HG03565 (cell line): ENCODE measurements at regions not wholly inside any gene's neighbourhood (a gene's known extent, or its start where the extent isn't known, plus 50 kb on each side); places are given as distances from the start of the nearest gene placed in this dataset.
A peak's percentile ranks its signal among the peaks of the same experiment; 100 is the strongest.

Experiments
- ATAC-seq: cut with Tn5 transposase; IDR thresholded peaks from one replicate; pipeline ENCODE4 v1.9.1; 2021; ENCODE audit warnings: mild to moderate bottlenecking, moderate library complexity; ENCODE audit not compliant: unreplicated experiment

DNA sequence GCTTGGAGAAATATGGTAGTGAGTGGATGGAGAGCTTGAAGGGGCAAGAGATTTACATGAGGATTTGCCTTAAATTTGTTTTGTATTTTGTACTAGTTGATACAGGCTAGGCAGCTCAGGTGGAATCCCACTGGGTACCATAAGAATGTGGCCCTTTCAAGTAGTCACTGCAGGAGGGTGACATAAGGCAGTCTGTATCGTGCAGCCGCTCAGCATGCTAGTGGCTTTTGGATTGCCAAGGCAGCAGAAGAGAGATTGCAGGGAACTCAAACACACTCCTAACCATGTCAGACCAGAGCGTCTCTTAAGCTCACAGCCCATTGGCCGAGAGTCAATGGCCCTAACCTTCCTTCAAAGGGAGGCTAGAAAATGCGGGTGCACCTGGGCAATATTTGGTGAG is 420.0 kb downstream of the ADGRL2 start:
- ATAC-seq = no peak

DNA sequence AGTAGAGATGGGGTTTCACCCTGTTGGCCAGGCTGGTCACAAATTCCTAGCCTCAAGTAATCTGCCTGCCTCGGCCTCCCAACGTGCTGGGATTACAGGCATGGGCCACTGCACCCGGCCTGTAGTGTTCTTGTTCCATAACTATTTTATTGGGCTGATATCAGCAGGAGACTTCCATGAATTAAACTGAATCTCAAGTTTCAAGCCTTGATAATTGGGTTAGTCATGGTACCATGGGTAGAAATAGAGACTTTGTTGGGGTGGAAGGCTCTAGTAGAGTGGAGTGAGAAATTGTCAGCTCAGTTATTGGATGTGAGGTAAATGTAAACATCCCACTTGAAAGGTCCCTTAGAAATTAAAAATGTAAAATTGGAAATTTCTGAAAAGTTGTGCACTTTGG is 419.1 kb downstream of the ADGRL2 start:
- no peak for ATAC-seq

DNA sequence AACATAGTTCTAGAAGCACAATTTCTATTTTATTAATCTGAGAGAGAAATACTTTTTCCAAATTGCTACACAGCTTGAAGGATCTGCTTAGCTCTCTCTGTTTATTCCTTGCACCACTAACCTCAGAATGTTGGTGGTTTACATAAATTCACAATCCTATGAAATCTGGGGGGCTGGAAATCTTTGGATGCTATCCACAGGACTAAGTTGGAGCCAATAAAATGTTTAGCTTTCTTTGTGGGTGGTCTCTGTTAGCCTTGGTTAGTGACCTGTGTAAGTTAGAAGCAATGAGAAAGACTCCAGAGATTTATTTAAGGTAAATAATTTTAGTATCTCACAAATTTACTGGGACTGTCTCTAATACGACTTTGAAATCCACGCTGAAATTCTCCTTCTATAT is 418.1 kb downstream of the ADGRL2 start:
- ATAC-seq = no peak

DNA sequence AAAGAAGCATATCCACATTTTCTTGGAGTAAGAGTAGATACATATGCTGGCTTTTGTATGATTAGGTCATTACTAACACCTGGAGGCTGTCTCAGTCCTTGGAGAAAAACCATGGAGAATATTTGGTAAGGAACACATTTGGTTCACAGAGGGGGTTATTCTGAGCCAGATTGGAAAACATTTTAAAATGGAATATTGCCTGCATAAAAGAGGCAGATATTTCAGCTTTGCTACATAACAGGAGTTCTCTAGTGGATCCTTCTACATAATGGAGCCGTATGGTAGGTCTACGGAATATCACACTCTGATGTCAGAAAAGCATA is 415.1 kb downstream of the ADGRL2 start:
- no peak for ATAC-seq

DNA sequence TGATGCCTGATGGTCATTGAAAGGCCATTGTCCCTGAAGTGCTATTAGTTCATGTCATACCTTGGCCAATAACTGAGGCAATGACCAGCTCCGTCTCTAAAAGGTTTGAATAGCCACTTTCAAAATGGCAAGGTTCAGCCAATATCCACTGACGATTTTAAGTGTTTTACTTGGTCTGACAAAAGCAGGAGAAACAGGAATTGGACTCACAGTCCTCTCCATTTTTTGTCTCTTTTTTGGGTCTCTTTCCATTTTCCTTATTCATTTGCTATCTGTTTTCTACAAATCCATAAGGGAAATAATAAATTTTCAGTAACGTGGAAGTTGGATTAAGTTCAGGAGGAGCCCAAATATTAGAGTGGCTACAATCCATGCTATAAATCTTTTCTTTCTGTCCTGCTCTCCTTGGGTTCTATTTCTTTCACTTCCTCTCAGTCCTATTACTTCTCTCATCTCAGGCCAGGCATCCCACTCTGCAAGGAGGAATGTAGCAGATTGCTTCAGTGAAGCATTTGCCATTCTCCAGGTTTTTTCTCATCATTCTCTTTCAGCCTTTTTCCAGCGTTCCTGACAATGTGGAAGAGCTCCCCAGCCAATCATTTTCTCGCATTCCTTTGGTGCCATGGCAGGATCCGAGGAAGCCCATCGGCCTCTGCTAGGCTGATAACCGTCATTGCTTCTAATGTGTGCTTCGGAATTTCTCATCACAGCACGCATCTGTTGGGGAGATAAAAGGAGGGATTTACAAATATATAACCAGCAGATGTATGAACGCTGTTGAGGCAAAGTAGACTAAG is 414.5 kb downstream of the ADGRL2 start:
- no peak for ATAC-seq

DNA sequence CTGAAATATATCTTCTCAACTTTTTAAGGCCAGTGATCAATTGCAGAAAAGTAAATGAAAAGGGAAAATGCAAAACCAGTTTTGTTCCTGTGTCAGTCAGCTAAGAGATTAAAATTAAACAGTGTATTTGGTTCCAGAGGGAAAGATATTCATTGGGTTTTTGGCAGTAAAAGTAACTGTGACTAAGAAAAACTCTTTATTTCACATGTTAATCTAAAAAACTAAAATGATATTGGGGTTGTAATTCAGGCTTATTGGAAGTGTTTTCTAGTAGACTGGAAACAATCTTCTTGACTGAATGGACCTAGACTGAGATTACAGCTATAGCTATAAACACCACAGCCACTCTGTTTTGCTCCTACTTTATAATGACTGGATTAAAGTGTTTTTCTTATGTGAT is 413.9 kb downstream of the ADGRL2 start:
- no peak for ATAC-seq

DNA sequence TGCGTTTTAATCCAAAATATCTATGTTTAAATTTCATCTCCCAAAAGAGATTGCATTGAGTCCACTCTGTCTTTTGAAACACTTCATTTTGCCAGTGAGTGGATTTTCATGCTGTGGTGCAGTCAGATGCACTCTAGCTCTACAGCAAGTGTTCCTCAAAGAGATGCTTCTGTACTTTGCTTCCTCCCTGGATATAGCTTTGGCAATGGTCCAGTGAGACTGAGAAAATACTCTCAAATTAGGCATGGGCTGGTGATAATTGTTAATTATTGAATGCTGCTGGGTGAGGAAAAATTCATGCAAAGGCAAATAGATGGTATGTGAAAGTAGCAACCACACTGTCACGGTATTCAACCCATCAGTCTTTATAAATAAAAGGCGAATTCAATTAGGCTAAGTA is 396.9 kb downstream of the ADGRL2 start:
- no peak for ATAC-seq

DNA sequence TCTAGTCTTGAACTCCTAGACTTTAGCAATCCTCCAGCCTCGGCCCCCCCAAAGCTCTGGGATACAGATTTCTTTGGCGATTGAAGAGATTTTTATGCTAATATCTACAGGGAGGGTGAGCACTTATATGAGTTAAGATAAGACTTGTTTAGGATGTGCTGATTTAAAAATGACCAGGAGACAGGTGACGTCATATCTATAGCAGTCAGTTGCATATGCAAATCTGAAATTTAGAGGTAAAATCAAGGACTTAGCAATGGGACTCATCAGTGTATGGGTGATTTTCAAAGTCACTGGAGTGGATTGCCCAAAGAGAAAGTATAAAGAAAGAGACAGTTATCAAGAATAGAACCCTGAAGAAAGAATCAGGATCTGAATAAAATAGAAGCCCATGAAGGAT is 394.5 kb downstream of the ADGRL2 start:
- ATAC-seq = no peak

DNA sequence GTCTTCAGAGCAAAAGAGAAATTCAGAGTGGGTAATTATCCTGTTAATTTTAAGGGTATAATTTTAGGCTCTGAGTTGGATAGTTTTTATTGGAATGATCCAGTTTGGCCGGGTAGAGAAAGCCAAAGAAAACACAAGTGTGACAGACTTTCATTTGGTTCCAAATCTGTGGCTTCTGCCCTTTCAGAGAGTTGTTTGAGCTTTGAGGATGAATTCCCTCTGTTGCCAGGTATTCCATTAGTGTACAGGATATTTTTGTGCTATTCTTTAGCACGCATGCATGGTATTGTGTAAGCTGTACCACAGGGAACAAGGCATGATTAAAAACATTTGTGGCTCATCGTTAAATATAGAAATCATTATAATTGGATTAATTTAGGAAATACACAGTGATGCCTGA is 384.4 kb downstream of the ADGRL2 start:
- no peak for ATAC-seq

DNA sequence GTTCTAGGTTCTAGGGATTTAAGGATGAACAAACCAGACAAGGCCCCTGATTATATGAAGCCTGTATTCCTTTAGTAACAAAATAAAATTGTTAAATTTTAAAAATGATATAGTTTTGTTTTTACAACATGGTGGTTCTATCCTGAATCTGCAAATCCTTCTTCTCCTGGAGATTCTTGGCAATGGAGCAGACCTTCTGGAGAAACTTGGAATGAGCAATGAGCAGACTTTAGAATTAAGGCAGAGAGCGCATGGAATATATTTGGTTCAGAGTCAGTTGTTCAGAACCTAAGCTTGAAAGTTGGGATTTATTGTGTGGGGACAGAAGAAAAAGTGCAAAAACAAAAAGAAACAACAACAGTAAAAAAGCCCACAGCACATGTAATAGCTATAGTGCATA is 381.1 kb downstream of the ADGRL2 start:
- no peak for ATAC-seq

DNA sequence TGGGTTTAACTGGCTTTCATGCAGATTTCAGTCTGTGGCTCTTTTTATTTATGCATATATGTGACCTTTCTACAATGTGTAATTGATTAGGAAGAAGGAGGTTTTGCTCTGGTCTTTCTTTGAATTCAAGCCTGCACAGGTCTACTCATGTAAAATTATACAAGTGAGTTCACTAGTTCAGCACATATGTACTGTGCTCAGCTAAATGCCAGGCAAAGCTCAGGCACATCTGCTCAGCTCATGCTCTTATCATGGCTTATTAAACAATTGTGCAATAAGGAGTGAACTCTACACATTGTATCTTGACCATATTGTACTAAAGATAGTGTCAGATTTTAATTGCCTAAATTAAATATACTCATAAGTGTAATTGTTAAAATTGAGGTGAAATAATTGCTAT is 378.4 kb downstream of the ADGRL2 start:
- no peak for ATAC-seq

DNA sequence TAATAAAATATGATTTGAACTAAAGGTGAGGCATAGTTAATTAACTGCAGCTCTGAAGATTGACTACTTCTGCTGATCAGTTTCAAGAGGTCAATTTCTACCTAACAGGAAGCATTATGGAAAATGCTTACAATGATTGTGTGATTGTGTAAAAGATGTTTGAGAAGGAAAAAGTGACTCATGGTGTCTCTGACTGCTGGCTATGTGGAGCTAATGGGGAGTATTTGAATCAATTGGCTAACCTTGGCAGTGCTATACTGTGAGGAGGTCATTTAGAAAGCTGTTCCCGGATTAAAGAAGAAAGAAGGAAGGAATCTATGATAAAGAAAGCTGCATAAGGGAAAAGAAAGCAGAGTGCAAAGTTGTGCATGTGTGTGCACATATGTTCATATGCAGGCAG is 376.5 kb downstream of the ADGRL2 start:
- ATAC-seq = no peak

DNA sequence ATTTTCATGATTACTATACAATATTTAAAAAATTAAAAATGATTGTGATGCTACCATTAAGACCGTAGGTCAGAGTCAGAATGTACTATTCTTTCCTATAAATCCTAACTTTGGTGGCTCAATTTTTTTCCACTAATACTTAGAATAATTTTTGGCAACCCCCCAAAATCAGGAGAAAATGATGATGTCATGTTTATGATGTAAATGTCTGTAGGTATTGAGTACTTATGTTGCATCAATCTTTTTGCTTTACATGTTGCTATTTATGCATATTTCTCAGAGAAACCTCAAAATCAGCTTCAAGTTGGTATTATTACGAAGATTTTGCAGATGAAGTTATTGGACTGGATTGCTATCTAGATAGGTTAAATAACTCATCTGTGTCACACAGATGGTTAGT is 371.2 kb downstream of the ADGRL2 start:
- ATAC-seq = no peak

DNA sequence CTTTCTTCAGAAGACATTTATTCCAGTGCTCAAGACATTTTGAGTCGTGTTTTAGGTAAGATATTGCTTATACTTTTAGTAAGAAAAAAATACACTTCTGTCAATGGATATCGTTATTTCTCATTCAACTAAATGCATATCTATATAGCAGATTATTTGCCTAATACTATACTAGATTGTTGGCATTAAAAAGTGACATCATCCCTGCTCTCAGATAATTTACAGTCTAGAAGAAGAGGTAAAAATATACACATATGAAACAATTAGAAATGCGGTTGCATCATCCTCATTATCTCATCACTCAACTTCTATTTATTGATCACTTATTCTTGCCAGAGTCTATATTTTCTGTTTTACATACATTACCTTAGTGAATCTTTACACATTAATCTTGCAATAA is 367.7 kb downstream of the ADGRL2 start:
- no peak for ATAC-seq

DNA sequence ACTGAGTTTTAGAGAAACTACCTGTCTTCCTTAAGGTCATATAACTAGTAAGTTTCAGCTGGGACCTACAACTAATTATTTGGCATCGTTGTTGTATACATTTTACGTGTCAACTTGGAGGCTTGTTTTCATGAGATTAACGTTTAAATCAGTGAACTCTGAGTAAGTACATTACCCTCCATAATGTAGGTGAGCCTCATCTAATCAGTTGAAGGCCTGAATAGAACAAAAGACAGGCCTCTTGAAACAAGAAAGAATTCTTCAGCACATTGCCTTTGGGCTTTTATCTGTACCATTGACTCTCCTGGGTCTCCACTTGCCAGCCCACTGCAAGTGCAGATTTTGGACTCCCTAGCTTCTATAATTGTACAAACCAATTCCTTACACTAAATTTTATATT is 364.6 kb downstream of the ADGRL2 start:
- ATAC-seq = no peak

DNA sequence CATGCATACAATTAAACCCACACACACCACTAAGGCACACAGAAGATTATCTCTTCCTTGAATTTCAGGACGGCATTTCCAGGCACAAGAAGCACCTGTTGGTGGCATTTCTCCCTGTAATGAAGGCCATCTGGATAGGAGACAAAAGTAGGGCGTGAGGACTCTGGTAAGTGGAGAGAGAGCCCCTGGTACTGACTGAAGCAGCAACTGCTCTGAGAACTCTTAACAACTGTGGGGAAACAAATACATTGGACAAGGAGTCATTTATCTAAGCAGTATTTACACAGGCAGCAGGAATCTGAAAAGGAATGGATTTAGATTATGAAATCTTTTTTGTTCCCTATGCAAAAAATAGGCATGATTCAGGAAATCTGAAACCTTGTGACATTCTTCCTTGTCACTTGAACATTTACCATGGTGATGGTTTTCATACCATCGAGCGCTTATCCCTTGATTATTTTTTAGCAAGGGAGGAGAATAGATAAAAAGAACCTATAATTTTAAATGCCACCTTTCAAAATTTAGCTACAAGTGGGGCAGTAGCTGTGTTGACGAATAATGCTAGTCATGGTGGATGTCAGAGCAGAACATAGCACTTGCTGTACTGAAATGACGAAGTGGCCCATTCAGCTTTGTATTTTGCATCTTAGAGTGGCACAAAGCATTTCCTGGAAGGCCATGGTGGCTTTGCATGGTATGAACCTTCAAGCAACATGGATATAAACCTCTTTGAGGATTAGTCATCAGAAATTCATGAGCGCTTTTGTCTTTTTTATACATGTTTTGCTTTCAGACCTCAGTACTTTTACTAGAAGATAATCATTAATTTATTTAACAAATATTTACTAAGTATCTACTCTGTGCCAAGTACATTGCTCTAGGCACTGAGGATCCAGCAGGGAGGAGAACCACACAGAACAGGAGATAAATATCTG is 362.0 kb downstream of the ADGRL2 start:
- ATAC-seq = no peak

DNA sequence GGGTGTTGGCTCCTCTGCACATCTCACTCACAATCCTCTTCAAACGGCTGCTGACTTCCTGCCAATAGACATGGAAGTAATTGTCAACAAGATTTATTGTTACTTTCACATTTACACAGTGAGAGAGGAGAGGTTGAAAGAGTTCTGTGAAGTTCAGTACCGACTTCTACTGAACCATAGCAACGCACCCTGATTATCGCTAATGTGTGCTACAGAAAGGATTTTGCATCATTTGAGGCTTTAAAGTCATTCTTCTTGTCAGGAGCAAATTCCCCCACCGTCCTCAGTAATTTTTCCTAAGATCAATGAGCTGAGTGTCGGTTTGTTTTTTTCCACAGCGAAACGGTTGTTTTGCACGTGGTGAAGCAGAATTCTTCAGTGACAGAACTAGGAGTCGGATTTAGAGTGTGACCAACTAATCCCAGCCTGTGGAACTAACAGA is 361.0 kb downstream of the ADGRL2 start:
- ATAC-seq = peak; percentile 40

DNA sequence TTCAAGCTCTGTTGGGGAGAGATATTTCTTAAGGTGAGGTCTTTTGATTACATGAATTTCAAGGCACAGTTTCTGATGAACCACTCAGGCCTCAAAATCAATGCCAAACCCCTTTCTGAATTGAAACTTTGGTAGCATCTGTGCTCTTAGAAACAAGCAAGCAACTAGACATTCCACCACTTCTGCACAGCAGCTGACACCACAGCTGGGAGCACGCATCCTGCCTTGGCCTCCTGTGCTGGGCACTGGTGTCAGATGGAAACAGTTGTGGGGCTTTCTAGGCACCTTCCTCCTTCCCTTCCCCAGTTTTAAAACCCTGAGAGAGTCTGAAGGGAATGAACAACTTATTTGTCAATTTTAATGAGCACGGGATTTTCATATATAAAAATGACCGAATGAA is 360.2 kb downstream of the ADGRL2 start:
- ATAC-seq = no peak

DNA sequence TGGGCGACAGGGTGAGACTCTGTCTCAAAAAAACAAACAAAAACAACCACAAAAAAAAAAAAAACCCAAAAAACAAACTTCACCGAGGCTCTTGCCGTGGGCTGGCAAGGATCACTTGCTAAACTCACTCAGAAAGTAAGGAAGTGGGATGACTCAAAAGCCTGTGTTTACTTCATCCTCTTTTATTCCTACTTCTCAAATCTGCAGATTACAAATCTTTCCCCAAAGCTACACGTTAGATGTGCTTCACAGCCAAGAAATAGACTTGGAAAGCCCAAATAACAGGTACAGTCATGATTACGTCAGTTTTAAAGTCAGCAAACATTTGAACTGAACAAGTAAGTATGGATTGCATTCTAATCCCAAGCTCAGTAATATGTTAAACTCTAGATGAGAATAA is 359.3 kb downstream of the ADGRL2 start:
- no peak for ATAC-seq

DNA sequence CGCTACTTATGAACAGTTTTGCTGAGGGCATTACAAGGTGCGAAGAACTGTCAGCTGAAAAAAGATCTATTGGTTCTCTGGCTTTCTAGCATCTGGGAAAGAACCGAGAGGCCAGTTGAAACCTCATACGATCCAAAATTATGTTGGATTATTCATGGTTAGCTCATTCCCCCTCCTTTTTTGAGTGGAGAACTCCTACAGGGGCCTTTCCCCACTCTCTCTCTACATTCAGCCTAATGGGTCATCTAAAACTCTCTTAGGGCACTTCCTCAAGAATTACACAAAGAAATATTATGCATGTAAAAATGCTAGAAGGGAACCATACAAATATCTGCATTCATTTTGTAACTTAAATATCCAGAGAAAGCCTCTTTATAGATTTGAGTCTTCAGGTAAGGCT is 358.2 kb downstream of the ADGRL2 start:
- ATAC-seq = no peak

DNA sequence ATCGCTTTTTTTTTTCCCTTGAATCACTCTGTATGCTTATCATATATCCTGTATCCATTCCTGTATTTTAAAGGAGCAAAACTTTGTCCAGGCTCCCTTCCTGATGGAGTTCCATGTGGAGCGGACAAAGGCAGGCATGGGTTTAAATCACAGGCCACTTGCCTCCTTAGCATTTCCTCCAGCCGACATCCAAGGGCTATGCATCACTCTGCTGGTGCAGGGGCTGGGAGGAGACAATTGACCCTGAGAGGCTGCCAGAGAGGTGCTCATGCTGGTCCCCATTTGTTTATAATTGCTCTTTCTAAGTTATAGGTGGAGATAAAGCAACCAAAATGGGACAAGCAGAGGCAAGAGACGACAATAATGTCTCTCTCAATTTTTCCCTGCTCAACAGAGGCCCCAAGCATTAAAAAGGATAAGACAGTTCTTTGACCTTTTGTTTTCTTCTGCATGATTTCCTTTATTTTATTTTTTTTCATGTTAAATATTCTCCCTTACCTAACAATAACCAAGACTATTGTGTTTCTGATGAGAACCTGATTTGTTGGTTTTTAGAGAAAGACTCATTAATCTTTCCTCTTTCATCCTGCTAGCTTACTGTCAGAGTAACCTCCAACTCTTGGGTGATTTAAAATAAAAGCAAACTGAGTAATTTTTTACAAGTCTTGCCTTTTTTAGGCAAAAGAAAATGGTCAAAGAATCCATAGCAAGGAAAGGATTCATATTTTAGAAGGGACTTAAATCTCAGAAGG is 353.7 kb downstream of the ADGRL2 start:
- ATAC-seq = no peak

DNA sequence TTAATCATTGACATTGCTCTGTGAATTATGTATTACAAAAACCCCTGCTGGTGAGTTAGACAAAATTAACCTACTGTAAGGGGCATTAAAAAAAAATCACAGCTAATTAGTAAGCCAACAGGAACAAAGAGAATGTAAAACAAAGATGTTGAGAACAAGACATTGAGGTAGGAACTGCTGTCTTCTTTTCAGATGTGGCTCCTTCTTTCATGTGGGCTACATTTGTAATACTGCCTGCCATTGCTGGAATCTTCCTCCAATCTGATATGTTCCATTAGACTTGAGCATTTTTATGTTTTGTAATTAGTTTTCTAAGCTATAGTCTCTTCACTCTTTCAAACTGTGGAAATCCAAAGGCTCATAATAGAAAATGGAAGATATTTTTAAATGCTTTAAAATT is 353.0 kb downstream of the ADGRL2 start:
- ATAC-seq = no peak
